ENCODE measurements at regions not wholly inside any gene's neighbourhood (a gene's known extent, or its start where the extent isn't known, plus 50 kb on each side); places are given as distances from the start of the nearest gene placed in this dataset.

DNA sequence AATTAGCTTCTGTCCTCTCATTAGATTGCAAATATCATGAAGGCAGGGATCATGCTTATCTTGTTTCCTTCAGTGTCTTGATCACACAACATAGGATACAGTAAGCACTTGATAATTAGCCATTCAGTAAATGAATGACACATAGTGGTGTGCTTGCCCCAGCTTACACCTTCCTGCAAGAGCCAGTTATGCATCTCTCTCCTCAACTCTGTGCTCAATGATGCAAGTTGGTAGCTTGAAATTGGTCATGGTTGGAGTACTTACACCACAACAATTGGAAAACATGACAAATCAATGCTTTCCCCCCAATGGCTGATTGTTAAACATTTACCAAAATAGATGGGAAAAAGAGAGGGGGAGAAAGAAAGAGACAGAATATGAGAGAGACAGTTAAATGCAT lies 129.2 kb downstream of the NUF2 start:
- Histone ChIP-seq H3K4me3 (ENCODE audit: low read length) (no peak overlapping the region), H3K27ac (ENCODE audit: low read length) (no peak overlapping the region), H3K9me3 (ENCODE audit: insufficient read depth, low read length) (no peaks in the 10 kb centered on the region), H3K4me2 (ENCODE audit: low read length) (no peak overlapping the region), H3K79me2 (ENCODE audit: low read length) (no peaks in the 10 kb centered on the region), H3K9ac (ENCODE audit: low read length) (no peak overlapping the region), H3K27me3 (ENCODE audit: low read depth, low read length) (no peaks in the 10 kb centered on the region), H2AFZ (ENCODE audit: low read depth, low read length) (no peak overlapping the region), H4K20me1 (ENCODE audit: insufficient read depth, low read length) (no peaks in the 10 kb centered on the region), H3K36me3 (replicated peaks; ENCODE audit: low read depth, low read length) (no peaks in the 10 kb centered on the region), H3K4me1 (ENCODE audit: low read length) (no peaks in the 10 kb centered on the region)
- TF ChIP-seq CTCF (IDR thresholded peaks at IDR 0.05; ENCODE audit: low read depth, low read length) (no peak), EZH2phosphoT487 (IDR thresholded peaks at IDR 0.05; ENCODE audit: low read depth) (no peak)

DNA sequence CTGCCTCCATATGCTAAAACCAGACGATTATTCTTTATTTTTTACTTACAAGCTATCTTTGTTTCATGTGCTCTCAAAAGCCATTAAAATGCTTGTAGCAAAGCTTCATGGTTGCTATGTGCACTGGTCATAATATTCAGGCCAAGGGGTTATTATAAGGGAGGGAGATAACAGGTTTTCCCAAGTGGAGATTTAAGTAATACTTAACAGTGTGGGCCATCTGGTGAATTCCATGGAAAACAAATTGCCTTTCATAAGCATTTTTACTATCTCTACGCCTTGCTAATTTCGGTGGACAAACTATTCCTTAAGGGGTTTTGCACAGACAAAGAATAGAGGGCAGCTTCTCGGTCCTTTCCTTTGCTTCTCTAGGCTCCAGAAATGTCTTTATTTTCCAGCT lies 137.8 kb downstream of the NUF2 start:
- Histone ChIP-seq H4K20me1 (ENCODE audit: insufficient read depth, low read length) (no peaks in the 10 kb centered on the region), H3K27me3 (ENCODE audit: low read depth, low read length) (peaks cover 19% of the 10 kb centered on the region; the same call in 1 of the 2 replicates), H3K4me2 (ENCODE audit: low read length) (no peak overlapping the region), H3K27ac (ENCODE audit: low read length) (no peak overlapping the region), H2AFZ (ENCODE audit: low read depth, low read length) (no peak overlapping the region), H3K4me3 (ENCODE audit: low read length) (no peak overlapping the region), H3K9ac (ENCODE audit: low read length) (no peak overlapping the region), H3K36me3 (replicated peaks; ENCODE audit: low read depth, low read length) (no peaks in the 10 kb centered on the region), H3K4me1 (ENCODE audit: low read length) (no peaks in the 10 kb centered on the region), H3K79me2 (ENCODE audit: low read length) (no peaks in the 10 kb centered on the region), H3K9me3 (ENCODE audit: insufficient read depth, low read length) (no peaks in the 10 kb centered on the region)
- TF ChIP-seq EZH2phosphoT487 (IDR thresholded peaks at IDR 0.05; ENCODE audit: low read depth) = no peak
- TF ChIP-seq CTCF (IDR thresholded peaks at IDR 0.05; ENCODE audit: low read depth, low read length) = no peak

GRCh38 chr1:163467289-163467688 lies 145.5 kb downstream of the NUF2 start:
- Histone ChIP-seq H3K79me2 (ENCODE audit: low read length) (no peaks in the 10 kb centered on the region), H3K4me3 (ENCODE audit: low read length) (no peak overlapping the region), H3K9ac (ENCODE audit: low read length) (no peak overlapping the region), H3K4me2 (ENCODE audit: low read length) (no peak overlapping the region), H3K27me3 (ENCODE audit: low read depth, low read length) (no peaks in the 10 kb centered on the region), H3K4me1 (ENCODE audit: low read length) (no peaks in the 10 kb centered on the region), H3K36me3 (replicated peaks; ENCODE audit: low read depth, low read length) (no peaks in the 10 kb centered on the region), H2AFZ (ENCODE audit: low read depth, low read length) (no peak overlapping the region), H3K9me3 (ENCODE audit: insufficient read depth, low read length) (no peaks in the 10 kb centered on the region; the same call in 1 of the 2 replicates), H3K27ac (ENCODE audit: low read length) (no peak overlapping the region), H4K20me1 (ENCODE audit: insufficient read depth, low read length) (no peaks in the 10 kb centered on the region)
- TF ChIP-seq CTCF (IDR thresholded peaks at IDR 0.05; ENCODE audit: low read depth, low read length) (no peak), EZH2phosphoT487 (IDR thresholded peaks at IDR 0.05; ENCODE audit: low read depth) (no peak)

GRCh38 chr1:163471779-163472650 lies 150.3 kb downstream of the NUF2 start:
- Histone ChIP-seq H3K4me3 (ENCODE audit: low read length) (no peak overlapping the region), H2AFZ (ENCODE audit: low read depth, low read length) (no peak overlapping the region), H3K79me2 (ENCODE audit: low read length) (no peaks in the 10 kb centered on the region), H3K27me3 (ENCODE audit: low read depth, low read length) (no peaks in the 10 kb centered on the region; the same call in 1 of the 2 replicates), H3K27ac (ENCODE audit: low read length) (no peak overlapping the region), H3K36me3 (replicated peaks; ENCODE audit: low read depth, low read length) (no peaks in the 10 kb centered on the region), H3K4me1 (ENCODE audit: low read length) (no peaks in the 10 kb centered on the region), H3K9ac (ENCODE audit: low read length) (no peak overlapping the region), H3K9me3 (ENCODE audit: insufficient read depth, low read length) (peaks cover 6% of the 10 kb centered on the region; the same call in 1 of the 2 replicates), H3K4me2 (ENCODE audit: low read length) (no peak overlapping the region), H4K20me1 (ENCODE audit: insufficient read depth, low read length) (no peaks in the 10 kb centered on the region)
- TF ChIP-seq EZH2phosphoT487 (IDR thresholded peaks at IDR 0.05; ENCODE audit: low read depth) (no peak), CTCF (IDR thresholded peaks at IDR 0.05; ENCODE audit: low read depth, low read length) (no peak)
